Breast epithelium (tissue), 4 donors: ENCODE measurements at regions not wholly inside any gene's neighbourhood (a gene's known extent, or its start where the extent isn't known, plus 50 kb on each side); places are given as distances from the start of the nearest gene placed in this dataset.

Source experiments
- DNase-seq, 2 donors: peaks; one replicate each; pipeline ENCODE4 v3.0.0-alpha.2; 2019; ENCODE audit warnings: low spot score in 2 of 2
- H3K27ac ChIP-seq, 2 donors: fragments of 200-600 bp; sonication (generic) in 1 of 2; one replicate each; pipeline ENCODE4 v1.5.1; 2016 to 2019; ENCODE audit warnings: mild to moderate bottlenecking in 1 of 2
- H3K27me3 ChIP-seq, 2 donors: fragments of 200-600 bp; sonication (generic) in 1 of 2; one replicate each; pipeline versions ENCODE4 v1.5.1 to v1.6.0; 2017 to 2019; ENCODE audit warnings: control low read depth in 1 of 2, mild to moderate bottlenecking in 1 of 2
- H3K36me3 ChIP-seq: fragments of 200-600 bp; one replicate; pipeline ENCODE4 v1.5.1; 2019
- H3K4me1 ChIP-seq, 2 donors: fragments of 200-600 bp; sonication (generic); one replicate each; pipeline ENCODE4 v1.5.1; 2016 to 2019; ENCODE audit warnings: control low read depth in 1 of 2
- H3K4me3 ChIP-seq, 3 donors: fragments of 200-600 bp; sonication (generic); 1 replicate in 2 of 3; 2 replicates in 1 of 3; pipeline ENCODE4 v1.5.1; 2016 to 2019; ENCODE audit warnings: mild to moderate bottlenecking in 3 of 3, moderate library complexity in 2 of 3
- H3K9me3 ChIP-seq, 2 donors: fragments of 200-600 bp; sonication (generic) in 1 of 2; one replicate each; pipeline ENCODE4 v1.5.1; 2016 to 2019; ENCODE audit warnings: control low read depth in 1 of 2
- POLR2A ChIP-seq: fragments of 450-650 bp; IDR thresholded peaks from one replicate; pipeline ENCODE4 v1.6.1; 2016; ENCODE audit warnings: antibody characterized with exemption, mild to moderate bottlenecking, moderate library complexity
- POLR2AphosphoS5 ChIP-seq, 3 donors: sonication (generic); formaldehyde crosslinking; IDR thresholded peaks; one replicate each; pipeline ENCODE4 v1.6.1; 2017; ENCODE audit warnings: antibody characterized with exemption in 3 of 3
- intact Hi-C: fragments of 100-400 bp; cut with DNase I; formaldehyde crosslinking; loops from one replicate; pipeline ENCODE4 v1.15.1; 2023; ENCODE audit warnings: low total_unique reads
- TF ChIP-seq, protein P1 (sequence below), 3 donors: fragments of 450-650 bp; IDR thresholded peaks; one replicate each; pipeline ENCODE4 v1.5.1; 2016 to 2017; ENCODE audit warnings: antibody characterized with exemption in 3 of 3, mild to moderate bottlenecking in 3 of 3, moderate library complexity in 3 of 3

DNA sequence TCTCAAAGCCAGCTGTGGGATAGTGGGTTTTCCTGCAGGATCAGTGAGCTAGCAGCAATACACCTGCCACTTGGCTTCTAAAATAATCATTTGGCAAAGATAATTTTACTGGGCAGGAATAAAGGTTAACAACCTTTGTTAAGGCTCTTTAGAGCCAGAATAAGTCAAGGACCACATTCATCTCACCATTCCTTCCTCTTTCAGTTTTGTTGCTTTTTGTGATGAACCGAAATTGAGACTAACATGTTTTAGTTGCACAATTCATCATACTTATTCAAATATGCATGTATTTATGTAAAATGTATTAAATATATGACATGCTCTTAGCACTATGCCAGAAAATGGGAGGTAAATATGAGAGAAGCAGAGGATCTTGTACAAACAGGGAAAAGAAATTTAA is 824.4 kb upstream of the TYRP1 start:
- DNase-seq = no peak
- Histone ChIP-seq H3K9me3 (no peaks in the 10 kb centered on the region), H3K4me1 (no peaks in the 10 kb centered on the region), H3K4me3 (no peak overlapping the region), H3K36me3 (peaks cover 3% of the 10 kb centered on the region), H3K27ac (no peak overlapping the region), H3K27me3 (no peaks in the 10 kb centered on the region)
- intact Hi-C loops = no loop called here
- TF ChIP-seq, protein P1, sequence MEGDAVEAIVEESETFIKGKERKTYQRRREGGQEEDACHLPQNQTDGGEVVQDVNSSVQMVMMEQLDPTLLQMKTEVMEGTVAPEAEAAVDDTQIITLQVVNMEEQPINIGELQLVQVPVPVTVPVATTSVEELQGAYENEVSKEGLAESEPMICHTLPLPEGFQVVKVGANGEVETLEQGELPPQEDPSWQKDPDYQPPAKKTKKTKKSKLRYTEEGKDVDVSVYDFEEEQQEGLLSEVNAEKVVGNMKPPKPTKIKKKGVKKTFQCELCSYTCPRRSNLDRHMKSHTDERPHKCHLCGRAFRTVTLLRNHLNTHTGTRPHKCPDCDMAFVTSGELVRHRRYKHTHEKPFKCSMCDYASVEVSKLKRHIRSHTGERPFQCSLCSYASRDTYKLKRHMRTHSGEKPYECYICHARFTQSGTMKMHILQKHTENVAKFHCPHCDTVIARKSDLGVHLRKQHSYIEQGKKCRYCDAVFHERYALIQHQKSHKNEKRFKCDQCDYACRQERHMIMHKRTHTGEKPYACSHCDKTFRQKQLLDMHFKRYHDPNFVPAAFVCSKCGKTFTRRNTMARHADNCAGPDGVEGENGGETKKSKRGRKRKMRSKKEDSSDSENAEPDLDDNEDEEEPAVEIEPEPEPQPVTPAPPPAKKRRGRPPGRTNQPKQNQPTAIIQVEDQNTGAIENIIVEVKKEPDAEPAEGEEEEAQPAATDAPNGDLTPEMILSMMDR (IDR thresholded peaks at IDR 0.05) = no peak
- no peak for TF ChIP-seq POLR2AphosphoS5 (IDR thresholded peaks at IDR 0.05)
- TF ChIP-seq POLR2A = no peak

DNA sequence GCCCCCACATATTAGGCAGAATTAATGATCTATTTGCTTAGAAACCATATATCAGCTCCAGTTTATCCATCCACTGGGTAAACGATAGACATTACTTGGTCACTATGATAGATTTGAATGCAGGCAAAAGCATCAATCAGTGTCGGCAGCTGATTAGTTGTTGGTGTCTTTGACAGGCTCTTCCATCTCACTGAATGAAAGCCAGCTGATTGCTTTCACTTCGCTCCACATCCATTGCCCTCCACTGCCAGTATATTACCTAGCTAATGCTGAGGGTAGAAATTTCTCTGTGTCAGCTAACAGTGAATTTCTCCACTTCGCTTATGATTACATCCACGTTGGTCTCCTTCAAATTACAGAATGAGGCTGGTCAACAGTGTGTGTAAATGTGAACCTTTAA is 821.3 kb upstream of the TYRP1 start:
- intact Hi-C loops = no loop called here
- DNase-seq = no peak
- H3K27ac ChIP-seq = no peak overlapping the region
- no peaks in the 10 kb centered on the region for H3K9me3 ChIP-seq
- TF ChIP-seq POLR2AphosphoS5 (IDR thresholded peaks at IDR 0.05) (no peak), POLR2A (no peak)
- TF ChIP-seq, protein P1 (IDR thresholded peaks at IDR 0.05) = no peak
- no peaks in the 10 kb centered on the region for H3K27me3 ChIP-seq
- peaks cover 3% of the 10 kb centered on the region for H3K36me3 ChIP-seq
- no peaks in the 10 kb centered on the region for H3K4me1 ChIP-seq
- no peak overlapping the region for H3K4me3 ChIP-seq

DNA sequence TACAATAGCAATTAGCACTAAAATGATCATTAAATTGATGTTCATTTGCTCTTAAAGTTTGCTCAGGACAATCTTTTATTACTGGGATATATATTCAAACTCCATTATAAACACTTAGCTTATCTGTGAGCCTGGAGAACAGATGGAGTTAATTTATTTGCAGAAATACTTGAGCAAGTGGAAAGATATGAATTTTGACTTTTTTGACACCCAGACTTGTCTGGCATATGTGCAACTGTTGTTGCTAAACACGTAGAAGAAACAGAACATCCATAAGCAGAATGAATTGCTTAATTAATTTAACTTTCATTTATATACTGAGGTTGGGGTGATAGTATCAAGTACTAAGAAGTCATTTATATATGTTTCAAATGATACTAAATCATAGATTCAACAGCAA is 820.7 kb upstream of the TYRP1 start:
- intact Hi-C loops = no loop called here
- no peak for DNase-seq
- Histone ChIP-seq H3K4me3 (no peak overlapping the region), H3K4me1 (no peaks in the 10 kb centered on the region), H3K36me3 (peaks cover 3% of the 10 kb centered on the region), H3K9me3 (no peaks in the 10 kb centered on the region), H3K27ac (no peak overlapping the region), H3K27me3 (no peaks in the 10 kb centered on the region)
- TF ChIP-seq, protein P1 (IDR thresholded peaks at IDR 0.05) = no peak
- TF ChIP-seq POLR2AphosphoS5 (IDR thresholded peaks at IDR 0.05) = no peak

DNA sequence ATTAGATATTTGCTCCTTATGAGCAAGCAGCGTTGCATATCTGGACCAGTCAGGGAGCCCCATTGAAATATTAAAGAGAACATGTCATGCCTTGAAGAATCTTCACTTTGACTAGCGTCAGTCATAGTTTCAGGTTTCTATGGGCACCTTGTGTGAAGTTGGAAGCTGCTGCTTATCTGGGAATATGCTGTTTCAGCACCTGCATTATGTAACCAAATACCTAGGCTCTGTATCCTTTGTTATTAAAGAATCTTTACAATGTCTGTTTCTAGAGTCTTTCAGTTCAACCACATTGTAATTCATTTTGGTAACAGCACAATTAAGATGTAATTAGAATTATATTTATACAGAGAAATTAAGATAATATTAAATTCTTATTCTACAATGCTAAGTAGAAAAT is 818.8 kb upstream of the TYRP1 start:
- no peaks in the 10 kb centered on the region for H3K27me3 ChIP-seq
- no peaks in the 10 kb centered on the region for H3K4me1 ChIP-seq
- peaks cover 3% of the 10 kb centered on the region for H3K36me3 ChIP-seq
- no peak for DNase-seq
- TF ChIP-seq, protein P1 (IDR thresholded peaks at IDR 0.05) = no peak
- TF ChIP-seq POLR2AphosphoS5 (IDR thresholded peaks at IDR 0.05) (no peak), POLR2A (no peak)
- intact Hi-C loops = no loop called here
- H3K4me3 ChIP-seq = no peak overlapping the region
- H3K27ac ChIP-seq = no peak overlapping the region
- no peaks in the 10 kb centered on the region for H3K9me3 ChIP-seq

DNA sequence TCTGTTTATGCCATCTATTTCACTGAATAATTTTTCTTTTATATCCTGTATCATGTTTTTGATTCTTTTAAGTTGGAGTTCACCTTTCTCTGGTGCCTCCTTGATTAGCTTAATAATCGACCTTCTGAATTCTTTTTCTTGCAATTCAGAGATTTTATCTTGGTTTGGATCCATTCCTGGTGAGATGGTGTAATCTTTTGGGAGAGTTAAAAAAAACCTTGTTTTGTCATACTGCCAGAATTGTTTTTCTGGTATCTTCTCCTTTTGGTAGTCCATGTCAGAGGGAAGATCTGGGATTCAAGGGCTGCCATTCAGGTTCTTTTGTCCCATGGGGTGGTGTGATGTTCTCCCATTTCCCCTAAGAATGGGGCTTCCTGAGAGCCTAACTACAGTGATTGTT is 800.8 kb upstream of the TYRP1 start:
- intact Hi-C loops = no loop called here
- TF ChIP-seq, protein P1 (IDR thresholded peaks at IDR 0.05) = no peak
- TF ChIP-seq POLR2A = no peak
- TF ChIP-seq POLR2AphosphoS5 (IDR thresholded peaks at IDR 0.05) = no peak
- no peak overlapping the region for H3K4me3 ChIP-seq
- H3K4me1 ChIP-seq = no peaks in the 10 kb centered on the region
- H3K9me3 ChIP-seq = no peaks in the 10 kb centered on the region
- H3K27me3 ChIP-seq = no peaks in the 10 kb centered on the region
- no peak overlapping the region for H3K27ac ChIP-seq
- DNase-seq = no peak
- H3K36me3 ChIP-seq = no peaks in the 10 kb centered on the region
